ENCODE measurements at regions not wholly inside any gene's neighbourhood (a gene's known extent, or its start where the extent isn't known, plus 50 kb on each side); places are given as distances from the start of the nearest gene placed in this dataset.
"Not testable (repeated sequence)": the region's sequence is repeated elsewhere in the genome, so short reads cannot be mapped to it uniquely, and the experiment has no call there.

DNA sequence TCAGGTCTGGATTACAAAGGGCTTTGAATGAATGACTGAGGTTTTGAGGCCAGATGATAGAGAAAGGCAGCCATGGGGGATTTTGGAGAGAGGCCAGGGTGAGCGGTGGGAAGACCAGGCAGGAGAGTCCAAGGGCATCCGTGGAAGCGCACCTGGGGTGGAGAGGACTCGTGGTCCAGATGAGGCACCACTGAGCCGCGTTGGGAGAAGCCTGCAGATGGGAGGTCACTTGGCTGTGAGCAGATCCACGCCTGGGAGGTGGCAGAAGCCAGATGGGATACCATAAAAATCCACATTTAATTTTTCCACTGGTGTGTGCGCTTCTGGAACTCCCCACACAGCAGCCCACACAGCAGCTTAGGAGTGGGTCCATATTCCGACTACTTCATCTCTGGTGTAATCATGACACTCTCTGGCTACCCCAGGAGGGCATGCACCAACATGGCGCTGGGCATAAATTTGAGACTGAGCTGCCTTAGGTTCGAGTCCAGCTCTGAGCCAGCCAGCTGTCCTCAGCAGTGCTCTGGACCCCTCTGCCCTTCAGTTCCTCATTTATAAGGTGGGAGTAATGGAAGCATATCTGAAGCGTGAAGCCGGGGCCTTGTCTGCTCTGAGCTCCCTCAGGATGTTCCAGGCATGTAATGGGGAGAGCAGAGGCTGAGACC is 90.2 kb upstream of the FAM20C start:
- Histone ChIP-seq H3K27ac (ENCODE audit: low read length) (peak overlapping the region; percentile 47), H3F3A (ENCODE audit: low read length, unreplicated experiment) (no peaks in the 10 kb centered on the region), H3K27me3 (ENCODE audit: low read length) (no peaks in the 10 kb centered on the region), H3K9me3 (ENCODE audit: low read length) (no peaks in the 10 kb centered on the region), H4K20me1 (ENCODE audit: low read length) (no peaks in the 10 kb centered on the region), H3K4me2 (ENCODE audit: low read length) (no peak overlapping the region), H3K4me3 (ENCODE audit: low read length) (no peak overlapping the region), H3K79me2 (ENCODE audit: low read length) (no peaks in the 10 kb centered on the region), H3K4me1 (ENCODE audit: insufficient read depth, low read length) (peaks cover 31% of the 10 kb centered on the region), H2AFZ (ENCODE audit: low read length) (0 out of 2 replicates have a peak overlapping the region, but pooled peaks have one; percentile 37), H3K9me2 (replicated peaks; ENCODE audit: low read length) (no peaks in the 10 kb centered on the region), H3K9ac (ENCODE audit: low read length) (no peak overlapping the region), H3K36me3 (ENCODE audit: low read depth, low read length) (no peaks in the 10 kb centered on the region)
- DNase-seq (no peak), ATAC-seq (no peak)
- ChIA-PET POLR2A (ENCODE audit: unreplicated experiment) (no interaction called here), CTCF (no interaction called here)
- intact Hi-C loops (cut with micrococcal nuclease) = no loop called here
- no TSS peak for BruUV-seq (replicated peaks)
- TF ChIP-seq EZH2phosphoT487 (IDR thresholded peaks at IDR 0.05; ENCODE audit: borderline replicate concordance, low read length) (no peak), EZH2 (IDR thresholded peaks at IDR 0.05; ENCODE audit: low read length, unreplicated experiment) (no peak)
- TF ChIP-seq, protein P1, sequence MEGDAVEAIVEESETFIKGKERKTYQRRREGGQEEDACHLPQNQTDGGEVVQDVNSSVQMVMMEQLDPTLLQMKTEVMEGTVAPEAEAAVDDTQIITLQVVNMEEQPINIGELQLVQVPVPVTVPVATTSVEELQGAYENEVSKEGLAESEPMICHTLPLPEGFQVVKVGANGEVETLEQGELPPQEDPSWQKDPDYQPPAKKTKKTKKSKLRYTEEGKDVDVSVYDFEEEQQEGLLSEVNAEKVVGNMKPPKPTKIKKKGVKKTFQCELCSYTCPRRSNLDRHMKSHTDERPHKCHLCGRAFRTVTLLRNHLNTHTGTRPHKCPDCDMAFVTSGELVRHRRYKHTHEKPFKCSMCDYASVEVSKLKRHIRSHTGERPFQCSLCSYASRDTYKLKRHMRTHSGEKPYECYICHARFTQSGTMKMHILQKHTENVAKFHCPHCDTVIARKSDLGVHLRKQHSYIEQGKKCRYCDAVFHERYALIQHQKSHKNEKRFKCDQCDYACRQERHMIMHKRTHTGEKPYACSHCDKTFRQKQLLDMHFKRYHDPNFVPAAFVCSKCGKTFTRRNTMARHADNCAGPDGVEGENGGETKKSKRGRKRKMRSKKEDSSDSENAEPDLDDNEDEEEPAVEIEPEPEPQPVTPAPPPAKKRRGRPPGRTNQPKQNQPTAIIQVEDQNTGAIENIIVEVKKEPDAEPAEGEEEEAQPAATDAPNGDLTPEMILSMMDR (conservative IDR thresholded peaks at IDR 0.05; ENCODE audit: low read depth, low read length) = no peak

DNA sequence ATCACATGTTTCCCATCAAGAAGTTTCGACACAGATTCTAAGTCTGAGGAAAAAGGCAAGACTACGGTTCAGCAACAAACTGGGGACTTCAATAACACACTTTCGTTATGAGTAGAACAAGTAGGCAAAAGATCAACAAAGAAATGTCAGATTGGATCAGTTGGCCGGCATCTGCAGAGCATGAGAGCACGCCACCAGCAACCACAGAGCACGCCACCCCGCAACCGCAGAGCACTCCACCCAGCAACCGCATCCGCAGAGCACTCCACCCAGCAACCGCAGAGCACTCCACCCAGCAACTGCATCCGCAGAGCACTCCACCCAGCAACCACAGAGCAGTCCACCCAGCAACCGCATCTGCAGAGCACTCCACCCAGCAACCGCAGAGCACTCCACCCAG is 89.7 kb upstream of the FAM20C start:
- H3K9ac ChIP-seq (ENCODE audit: low read length) = no peak overlapping the region
- ATAC-seq (no peak), DNase-seq (no peak)
- H3K27me3 ChIP-seq (ENCODE audit: low read length) = no peaks in the 10 kb centered on the region
- no peaks in the 10 kb centered on the region for H3F3A ChIP-seq (ENCODE audit: low read length, unreplicated experiment)
- no peaks in the 10 kb centered on the region for H3K9me2 ChIP-seq (replicated peaks; ENCODE audit: low read length)
- TF ChIP-seq, protein P1 (conservative IDR thresholded peaks at IDR 0.05; ENCODE audit: low read depth, low read length) = no peak
- TF ChIP-seq EZH2 (IDR thresholded peaks at IDR 0.05; ENCODE audit: low read length, unreplicated experiment) = no peak
- no peak for TF ChIP-seq EZH2phosphoT487 (IDR thresholded peaks at IDR 0.05; ENCODE audit: borderline replicate concordance, low read length)
- H3K36me3 ChIP-seq (ENCODE audit: low read depth, low read length) = no peaks in the 10 kb centered on the region
- intact Hi-C loops (cut with micrococcal nuclease) = no loop called here
- no TSS peak for BruUV-seq (replicated peaks)
- no peak overlapping the region for H3K4me3 ChIP-seq (ENCODE audit: low read length)
- H3K9me3 ChIP-seq (ENCODE audit: low read length) = no peaks in the 10 kb centered on the region
- no peak overlapping the region for H2AFZ ChIP-seq (ENCODE audit: low read length)
- CTCF ChIA-PET = no interaction called here
- H3K4me2 ChIP-seq (ENCODE audit: low read length) = no peak overlapping the region
- POLR2A ChIA-PET (ENCODE audit: unreplicated experiment) = no interaction called here
- H4K20me1 ChIP-seq (ENCODE audit: low read length) = no peaks in the 10 kb centered on the region
- H3K4me1 ChIP-seq (ENCODE audit: insufficient read depth, low read length) = peaks cover 31% of the 10 kb centered on the region
- H3K27ac ChIP-seq (ENCODE audit: low read length) = no peak overlapping the region; the same call in 1 of the 2 replicates
- no peaks in the 10 kb centered on the region for H3K79me2 ChIP-seq (ENCODE audit: low read length)

DNA sequence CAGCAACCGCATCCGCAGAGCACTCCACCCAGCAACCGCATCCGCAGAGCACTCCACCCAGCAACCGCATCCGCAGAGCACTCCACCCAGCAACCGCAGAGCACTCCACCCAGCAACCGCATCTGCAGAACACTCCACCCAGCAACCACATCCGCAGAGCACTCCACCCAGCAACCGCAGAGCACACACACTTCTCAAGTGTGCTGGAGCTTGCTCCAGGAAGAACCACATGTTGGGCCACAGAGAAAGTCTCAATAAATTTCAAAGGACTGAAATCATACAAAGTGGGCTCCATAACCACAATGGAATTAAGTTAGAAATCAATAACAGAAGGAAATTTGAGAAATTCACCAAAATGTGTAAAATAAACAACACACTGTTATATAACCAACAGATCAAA is 88.4 kb upstream of the FAM20C start:
- DNase-seq; H3K36me3 ChIP-seq (ENCODE audit: low read depth, low read length); ATAC-seq; H4K20me1 ChIP-seq (ENCODE audit: low read length); H3K27me3 ChIP-seq (ENCODE audit: low read length); BruUV-seq (replicated peaks); H3K9ac ChIP-seq (ENCODE audit: low read length); H3K4me3 ChIP-seq (ENCODE audit: low read length); H3F3A ChIP-seq (ENCODE audit: low read length, unreplicated experiment); H3K79me2 ChIP-seq (ENCODE audit: low read length); H3K4me2 ChIP-seq (ENCODE audit: low read length); H2AFZ ChIP-seq (ENCODE audit: low read length); H3K9me2 ChIP-seq (replicated peaks; ENCODE audit: low read length); intact Hi-C loops (cut with micrococcal nuclease); H3K27ac ChIP-seq (ENCODE audit: low read length); POLR2A ChIA-PET (ENCODE audit: unreplicated experiment); H3K9me3 ChIP-seq (ENCODE audit: low read length); CTCF ChIA-PET: not testable (repeated sequence)
- H3K4me1 ChIP-seq (ENCODE audit: insufficient read depth, low read length) = peaks cover 31% of the 10 kb centered on the region
